Epithelial cell of proximal tubule (primary cell): ENCODE measurements at regions not wholly inside any gene's neighbourhood (a gene's known extent, or its start where the extent isn't known, plus 50 kb on each side); places are given as distances from the start of the nearest gene placed in this dataset.

ENCODE experiments used
- DNase-seq: peaks from one replicate; pipeline ENCODE4 v3.0.0-alpha.2; 2011; ENCODE audit warnings: low read depth
- H3K4me3 ChIP-seq: 2 replicates; pipeline ENCODE4 v1.5.1; 2011; ENCODE audit warnings: low read depth, mild to moderate bottlenecking, low read length
- TF ChIP-seq, protein P1 (sequence below): conservative IDR thresholded peaks from 2 replicates; pipeline ENCODE4 v1.5.1; 2012; ENCODE audit warnings: low read depth, mild to moderate bottlenecking, low read length

GRCh38 chr18:39666541-39666940 is 2100.9 kb upstream of the CELF4 start:
- DNase-seq = no peak
- TF ChIP-seq, protein P1, sequence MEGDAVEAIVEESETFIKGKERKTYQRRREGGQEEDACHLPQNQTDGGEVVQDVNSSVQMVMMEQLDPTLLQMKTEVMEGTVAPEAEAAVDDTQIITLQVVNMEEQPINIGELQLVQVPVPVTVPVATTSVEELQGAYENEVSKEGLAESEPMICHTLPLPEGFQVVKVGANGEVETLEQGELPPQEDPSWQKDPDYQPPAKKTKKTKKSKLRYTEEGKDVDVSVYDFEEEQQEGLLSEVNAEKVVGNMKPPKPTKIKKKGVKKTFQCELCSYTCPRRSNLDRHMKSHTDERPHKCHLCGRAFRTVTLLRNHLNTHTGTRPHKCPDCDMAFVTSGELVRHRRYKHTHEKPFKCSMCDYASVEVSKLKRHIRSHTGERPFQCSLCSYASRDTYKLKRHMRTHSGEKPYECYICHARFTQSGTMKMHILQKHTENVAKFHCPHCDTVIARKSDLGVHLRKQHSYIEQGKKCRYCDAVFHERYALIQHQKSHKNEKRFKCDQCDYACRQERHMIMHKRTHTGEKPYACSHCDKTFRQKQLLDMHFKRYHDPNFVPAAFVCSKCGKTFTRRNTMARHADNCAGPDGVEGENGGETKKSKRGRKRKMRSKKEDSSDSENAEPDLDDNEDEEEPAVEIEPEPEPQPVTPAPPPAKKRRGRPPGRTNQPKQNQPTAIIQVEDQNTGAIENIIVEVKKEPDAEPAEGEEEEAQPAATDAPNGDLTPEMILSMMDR = no peak

DNA sequence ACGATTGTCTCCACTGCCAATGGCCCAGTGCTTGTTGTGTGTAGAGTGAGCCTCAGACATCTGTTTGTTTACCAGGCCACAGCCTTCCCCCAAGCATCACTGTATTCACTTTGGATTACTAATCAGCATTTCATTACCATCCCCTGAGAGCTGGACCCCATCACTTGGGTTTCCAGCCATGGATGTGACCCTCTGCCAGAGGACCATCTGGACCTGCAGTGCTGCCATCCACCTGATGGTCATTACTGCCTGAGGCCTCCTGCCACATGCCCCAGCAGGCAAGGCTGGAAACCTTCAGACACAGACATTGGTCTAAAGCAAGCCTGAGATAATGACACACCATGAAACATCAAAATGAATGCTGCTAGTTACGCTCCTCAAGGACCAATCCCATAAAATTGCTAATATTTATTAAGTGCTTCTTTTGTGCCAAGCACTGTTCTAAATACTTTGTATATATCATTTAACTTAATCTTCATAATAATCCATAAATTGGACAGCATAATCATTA is 2096.3 kb upstream of the CELF4 start:
- DNase-seq = no peak
- TF ChIP-seq, protein P1 = no peak
- no peak overlapping the region for H3K4me3 ChIP-seq

More at GRCh38 chr18:39666541-39666940, 2100.9 kb upstream of the CELF4 start:
- H3K4me3 ChIP-seq = no peak overlapping the region

DNA sequence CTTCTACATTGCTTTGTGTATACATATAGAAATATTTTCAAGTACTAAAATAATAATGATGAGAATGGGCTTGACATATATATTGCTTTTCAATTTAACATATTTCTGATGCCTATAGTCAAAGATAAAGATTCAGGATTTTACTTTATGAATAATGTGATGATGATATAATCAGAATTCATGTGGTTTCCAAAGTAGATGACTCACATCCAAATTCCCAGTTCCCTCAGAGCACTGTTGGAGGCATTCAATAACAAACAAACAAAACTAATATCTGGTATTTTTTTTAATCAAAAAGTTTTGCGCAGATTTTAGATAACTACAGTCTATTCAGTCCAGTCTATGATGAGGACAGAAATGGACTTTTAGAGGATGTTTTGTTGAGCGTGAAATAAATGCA is 2094.5 kb upstream of the CELF4 start:
- TF ChIP-seq, protein P1 = no peak
- H3K4me3 ChIP-seq = no peak overlapping the region
- DNase-seq = no peak

DNA sequence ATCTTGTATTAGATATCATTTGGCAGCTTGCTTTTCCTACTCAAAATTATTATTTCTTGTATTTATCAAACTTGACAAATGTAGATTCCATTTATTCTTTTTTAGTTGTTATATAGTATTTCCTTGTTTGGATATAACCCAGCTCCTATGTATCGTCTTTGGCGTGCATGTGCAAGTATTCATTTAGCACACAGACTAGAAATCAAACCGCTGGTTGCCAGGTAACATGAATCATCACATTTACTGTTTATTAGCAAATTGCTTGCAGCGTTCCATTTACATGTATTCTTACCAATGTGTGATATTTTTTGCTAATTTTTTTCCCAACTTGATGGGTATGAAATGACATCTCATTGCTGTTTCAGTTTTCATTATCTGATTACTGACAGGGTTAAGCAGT is 2089.7 kb upstream of the CELF4 start:
- TF ChIP-seq, protein P1 = no peak
- no peak overlapping the region for H3K4me3 ChIP-seq
- no peak for DNase-seq

DNA sequence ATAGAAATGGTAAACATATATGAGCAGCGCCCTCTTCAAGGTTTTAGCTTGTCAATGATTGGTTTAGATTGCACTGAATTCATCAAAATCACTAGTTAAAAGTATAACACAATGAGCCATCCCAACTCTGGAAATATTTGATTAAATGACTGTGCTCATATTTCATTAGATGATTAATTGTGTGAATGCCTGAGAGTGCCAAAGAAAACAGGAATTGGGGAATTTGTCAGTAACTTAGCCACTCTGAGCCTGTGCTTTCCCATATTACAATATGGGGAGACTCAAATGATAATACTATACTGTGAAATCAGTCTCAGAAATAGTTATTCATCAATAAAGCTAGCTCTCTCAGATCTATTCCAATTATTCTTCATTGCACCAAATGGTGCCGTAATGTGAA is 2087.6 kb upstream of the CELF4 start:
- no peak for DNase-seq
- TF ChIP-seq, protein P1 = no peak

DNA sequence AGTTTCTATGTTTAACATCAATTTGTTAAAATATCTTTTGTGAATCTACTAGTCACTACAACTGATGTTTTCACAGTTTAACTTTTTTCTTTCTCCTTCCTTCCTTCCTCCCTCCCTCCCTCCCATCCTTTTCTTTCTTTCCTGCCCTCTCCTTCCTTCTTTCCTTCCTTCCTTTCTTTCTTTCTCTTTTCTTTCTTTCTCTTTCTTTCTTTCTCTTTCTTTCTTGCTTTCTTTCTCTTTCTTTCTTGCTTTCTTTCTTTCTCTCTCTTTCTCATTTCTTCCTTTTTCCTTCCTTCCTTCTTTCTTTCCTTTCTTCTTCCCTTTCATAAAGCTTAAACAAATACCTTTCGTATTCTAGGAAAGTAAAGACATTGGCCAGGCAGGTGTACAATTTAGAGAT is 2083.0 kb upstream of the CELF4 start:
- no peak for DNase-seq
- H3K4me3 ChIP-seq = no peak overlapping the region
- TF ChIP-seq, protein P1 = no peak

More for the DNA sequence above, 2087.6 kb upstream of the CELF4 start:
- no peak overlapping the region for H3K4me3 ChIP-seq
